Stimulated activated naive CD4-positive, alpha-beta T cell treated with Interleukin-2 at 50 U/mL for 16 hours (primary cell): ENCODE measurements at regions not wholly inside any gene's neighbourhood (a gene's known extent, or its start where the extent isn't known, plus 50 kb on each side); places are given as distances from the start of the nearest gene placed in this dataset.
"Not testable (repeated sequence)": the region's sequence is repeated elsewhere in the genome, so short reads cannot be mapped to it uniquely, and the experiment has no call there.

Experiments
- DNase-seq: peaks from one replicate; lab custom pipeline; 2025; lab: John Stamatoyannopoulos, UW

DNA sequence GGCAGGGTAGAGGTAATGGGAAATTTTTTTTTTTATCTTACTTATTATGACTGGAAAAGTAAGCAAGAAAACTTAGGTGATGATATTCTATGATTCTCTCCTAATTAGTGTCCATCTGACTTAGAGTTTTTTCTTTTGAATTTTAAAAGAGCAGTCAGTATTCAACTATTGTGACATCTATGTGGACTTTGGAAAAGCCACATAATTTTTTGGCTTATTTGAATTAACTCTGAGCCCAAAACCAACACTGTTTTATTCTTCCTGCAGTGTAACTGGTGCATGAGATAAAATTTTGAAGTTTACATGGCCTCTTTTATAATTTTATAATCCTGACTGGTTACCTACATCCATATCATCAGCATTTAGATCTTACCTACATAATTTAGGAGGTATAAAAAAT, 619.7 kb downstream of the EPM2A start:
- no peak for DNase-seq

DNA sequence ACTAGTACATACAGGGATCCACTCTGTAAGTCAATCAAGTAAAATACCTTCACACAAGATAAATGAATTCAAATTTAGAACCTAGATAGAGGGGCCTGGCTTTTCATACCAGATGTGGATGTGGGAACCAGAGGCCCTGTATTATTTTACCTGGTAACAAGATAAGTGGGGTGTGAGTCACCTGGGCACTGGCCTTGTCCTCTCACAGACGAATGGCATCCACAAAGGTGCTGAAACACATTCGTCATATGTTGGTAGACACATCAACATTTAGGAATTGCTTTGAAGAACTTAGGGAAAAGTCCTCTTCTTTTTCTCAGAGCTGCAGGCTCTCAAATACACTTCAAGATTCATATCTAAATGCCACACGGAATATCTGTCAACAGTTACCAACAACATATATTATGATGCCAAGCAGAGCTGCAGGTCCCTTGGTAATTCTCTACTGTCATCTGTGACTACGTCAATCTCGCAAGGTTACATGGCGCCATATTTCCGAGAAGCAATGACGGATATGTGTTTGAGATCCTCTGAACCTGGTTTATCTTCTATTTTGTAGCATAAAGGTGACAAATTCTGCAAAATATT, 618.6 kb downstream of the EPM2A start:
- DNase-seq: no peak

DNA sequence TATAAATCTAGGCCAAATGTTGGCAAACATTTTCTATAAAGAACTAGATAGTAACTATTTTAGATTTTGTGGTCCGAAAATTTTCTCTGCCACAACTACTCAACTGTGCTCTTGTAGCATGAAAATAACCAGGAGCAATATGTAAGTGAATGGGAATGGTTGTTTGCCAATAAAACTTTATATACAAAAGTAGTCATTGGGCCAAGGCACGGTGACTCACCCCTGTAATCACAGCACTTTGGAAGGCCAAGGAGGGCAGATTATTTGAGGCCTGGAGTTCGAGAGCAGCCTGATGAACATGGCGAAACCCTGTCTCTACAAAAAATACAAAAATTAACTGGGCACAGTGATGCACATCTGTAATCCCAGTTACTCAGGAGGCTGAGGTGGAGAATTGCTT, 617.1 kb downstream of the EPM2A start:
- DNase-seq: no peak

DNA sequence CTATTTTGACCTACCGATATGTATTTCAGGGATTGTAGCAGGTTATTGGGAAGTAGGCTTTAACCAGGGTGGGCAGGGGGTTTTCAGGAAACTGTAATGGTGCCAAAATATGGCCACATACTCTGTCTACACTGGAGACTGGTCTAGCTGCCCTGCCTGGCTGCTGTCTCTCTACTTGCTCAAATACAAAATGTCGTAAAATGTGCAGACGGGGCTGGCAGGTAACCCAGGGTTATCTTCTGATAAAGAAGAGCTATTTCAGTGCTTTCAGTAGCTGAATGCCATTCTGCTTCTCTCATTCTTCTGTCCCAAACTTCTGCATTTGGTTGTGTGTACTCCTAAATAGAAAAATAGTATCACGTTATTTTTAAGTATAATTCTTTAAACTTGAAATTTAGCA, 616.2 kb downstream of the EPM2A start:
- no peak for DNase-seq

DNA sequence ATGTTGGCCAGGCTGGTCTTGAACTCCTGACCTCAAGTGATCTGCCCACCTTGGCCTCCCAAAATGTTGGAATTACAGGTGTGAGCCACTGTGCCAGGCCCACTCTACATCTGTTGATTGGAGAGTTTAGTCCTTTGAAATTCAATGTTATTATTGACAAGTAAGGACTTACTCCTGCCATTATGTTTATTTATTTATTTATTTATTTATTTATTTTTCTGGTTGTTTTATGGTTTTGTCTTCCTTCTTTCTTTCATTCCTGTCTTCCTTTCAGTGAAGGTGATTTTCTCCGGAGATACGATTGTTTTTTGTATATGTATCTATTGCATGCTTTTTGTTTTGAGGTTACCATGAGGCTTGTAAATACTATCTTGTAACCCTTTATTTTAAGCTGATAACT, 602.6 kb downstream of the EPM2A start:
- DNase-seq: no peak

DNA sequence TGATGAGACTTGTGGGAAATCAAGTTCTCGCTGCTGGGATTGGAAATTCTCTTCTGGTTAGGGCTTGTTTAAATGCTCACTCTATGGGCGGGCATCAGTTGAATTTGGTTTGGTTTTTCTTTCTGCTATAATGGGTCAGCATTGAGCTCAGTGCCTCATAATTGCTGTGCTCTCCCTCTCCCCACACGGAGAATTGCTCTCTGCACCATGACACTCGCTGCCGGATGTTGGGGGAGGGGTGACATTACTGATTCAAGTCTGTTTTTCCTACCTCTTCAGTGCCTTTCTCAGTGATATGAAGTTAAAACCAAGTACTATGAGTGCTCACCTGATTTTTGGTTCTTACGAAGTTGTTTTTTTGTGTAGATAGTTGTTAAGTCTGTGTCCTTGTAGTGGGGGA, 599.6 kb downstream of the EPM2A start:
- no peak for DNase-seq

DNA sequence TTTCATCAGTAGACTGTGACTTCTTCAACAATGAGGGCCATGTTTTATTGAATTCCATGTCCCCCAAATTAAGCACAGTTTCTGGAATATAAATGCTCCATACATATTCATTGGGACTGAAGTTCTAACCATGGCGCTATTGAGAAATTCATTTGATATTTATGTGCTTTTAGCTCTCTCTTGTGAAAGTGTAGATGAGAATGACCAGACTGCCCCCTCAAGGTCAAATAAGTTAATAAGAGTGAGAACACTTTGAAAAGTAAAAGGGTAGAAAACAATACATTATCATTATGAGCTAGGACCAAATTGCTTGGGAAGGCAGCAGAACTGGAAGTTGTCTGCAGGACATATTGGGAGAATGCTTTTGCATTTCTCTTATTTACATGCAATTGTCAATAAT, 597.9 kb downstream of the EPM2A start:
- no peak for DNase-seq

DNA sequence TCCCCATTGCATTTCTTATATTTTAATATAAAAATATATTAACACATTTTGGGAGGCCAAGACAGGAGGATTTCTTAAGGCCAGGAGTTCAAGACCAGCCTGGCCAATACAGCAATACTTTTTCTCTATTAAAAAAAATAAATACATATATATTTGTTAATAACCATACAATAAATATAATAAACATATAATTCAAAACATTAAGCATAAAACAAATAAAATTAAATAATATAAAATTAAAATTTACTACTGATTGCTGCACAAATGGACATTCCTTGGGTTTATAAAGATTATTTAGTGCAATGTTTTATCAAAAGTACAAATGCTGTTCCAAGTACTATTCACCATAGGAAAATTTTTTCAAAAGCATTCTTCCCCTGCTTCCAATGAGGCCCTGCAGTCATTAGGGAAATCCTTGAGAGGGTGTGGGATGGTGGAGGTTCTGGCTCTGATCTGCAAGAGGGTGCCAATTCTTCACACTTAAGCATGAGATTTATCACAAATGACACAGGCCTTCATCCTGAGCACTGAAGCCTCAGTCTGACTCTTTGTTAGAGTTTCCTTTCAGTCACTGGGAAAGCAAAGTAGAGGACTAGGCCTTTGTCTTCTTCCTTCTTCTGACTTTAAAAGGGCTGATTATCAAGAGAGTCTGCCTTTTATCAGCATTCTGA, 596.7 kb downstream of the EPM2A start:
- DNase-seq: no peak

DNA sequence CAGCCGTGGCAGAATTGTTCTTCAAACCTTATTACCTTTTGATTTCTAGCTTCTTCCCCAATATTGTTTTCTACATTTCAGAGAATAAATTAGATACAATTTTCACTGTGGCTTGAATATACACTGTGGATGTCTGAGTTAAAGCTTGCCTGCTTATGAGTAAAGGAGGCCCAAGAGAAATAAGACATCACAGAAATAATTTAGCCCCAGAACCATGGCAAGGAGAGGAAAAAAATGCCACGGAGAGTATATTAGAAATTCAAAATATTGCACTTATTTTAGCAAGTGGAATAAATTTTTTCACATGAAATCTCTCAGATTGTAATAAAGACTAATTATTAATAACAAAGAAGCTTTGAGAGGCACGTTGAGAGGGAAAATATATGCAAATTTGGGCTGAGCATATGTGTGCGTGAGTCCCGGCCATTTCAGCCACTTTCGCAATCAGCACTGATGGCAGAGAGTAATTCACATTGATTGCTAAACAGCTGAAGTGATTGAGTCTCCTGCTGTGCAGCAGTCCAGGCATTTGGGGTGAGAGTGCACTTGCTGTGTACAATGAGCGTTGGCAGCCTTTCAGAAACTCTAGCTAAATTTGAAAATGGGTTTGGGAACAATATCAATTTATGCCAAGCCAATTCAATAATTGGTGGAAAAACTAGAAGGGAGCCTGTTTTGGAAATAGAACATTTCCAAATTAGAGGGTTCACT, 596.0 kb downstream of the EPM2A start:
- DNase-seq: no peak

DNA sequence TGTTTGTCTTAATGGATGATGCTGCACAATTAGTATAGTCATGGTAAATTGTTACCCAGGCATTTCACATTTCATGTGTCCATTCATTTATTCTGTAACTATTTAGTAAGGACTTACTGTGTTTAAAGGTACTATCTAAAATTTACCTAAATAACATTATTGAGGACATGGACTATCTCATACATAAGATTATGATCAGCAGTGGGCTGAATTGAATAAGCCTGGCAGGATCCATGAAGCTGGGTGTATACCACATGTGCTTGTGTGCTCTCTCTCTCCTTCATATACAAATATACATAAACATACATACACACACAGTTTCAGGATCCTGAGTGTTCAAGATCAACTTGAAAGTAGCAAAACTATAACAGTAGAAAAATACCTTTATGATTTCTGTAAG, 595.4 kb downstream of the EPM2A start:
- DNase-seq: no peak

DNA sequence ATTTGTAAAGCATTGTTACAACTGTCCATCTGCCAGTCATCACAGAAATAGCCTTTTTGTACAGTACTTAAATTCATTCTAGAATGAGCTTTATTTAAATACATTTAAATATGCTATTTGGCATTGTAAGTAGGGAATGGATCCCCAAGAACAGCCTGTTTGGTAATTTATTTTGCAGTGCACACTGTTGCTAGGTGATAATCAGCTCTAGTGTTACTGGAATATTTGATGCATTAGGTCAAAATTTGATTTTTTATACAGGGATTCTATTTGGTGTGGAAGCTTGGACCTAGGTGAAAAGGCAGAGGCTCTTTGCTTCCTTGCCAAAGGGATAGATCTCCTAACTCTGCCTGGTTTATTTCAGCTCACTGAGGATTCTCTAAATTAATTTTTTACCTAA, 593.7 kb downstream of the EPM2A start:
- no peak for DNase-seq

DNA sequence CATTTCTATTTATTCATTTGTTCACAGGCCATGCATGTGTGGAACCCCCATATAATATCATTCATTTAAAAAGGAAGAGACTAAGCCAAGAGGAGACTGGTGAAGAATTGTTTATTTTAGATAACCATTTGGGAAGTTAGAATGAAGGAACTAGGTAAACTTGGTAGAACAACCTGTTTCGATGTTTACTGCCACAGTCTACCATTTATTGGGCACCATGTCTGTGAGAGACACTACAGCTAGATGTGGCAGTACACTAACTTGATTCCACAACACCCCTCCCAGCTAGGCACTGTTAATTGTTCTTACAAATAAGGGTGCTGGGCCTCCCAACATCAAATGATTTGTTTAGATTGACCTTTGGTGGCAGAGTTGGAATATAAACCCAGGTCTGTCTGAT, 592.4 kb downstream of the EPM2A start:
- no peak for DNase-seq

DNA sequence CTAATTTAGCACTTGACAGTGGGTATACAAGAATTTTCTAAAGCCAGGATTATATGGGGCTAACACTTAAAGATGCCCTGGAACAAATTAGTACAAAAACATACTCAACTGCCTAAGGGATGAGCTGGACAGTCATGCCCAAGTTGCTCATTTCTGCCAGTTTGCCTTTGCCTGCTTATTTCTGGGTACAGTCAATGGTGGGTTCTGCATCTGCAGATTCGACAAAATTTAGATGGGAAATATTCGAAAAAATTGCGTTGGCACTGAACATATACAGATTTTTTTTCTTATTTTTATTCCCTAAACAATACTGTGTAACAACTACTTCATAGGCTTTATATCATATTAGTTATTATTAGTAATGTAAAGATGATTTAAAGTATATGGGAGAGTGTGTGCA, 591.9 kb downstream of the EPM2A start:
- DNase-seq: no peak

DNA sequence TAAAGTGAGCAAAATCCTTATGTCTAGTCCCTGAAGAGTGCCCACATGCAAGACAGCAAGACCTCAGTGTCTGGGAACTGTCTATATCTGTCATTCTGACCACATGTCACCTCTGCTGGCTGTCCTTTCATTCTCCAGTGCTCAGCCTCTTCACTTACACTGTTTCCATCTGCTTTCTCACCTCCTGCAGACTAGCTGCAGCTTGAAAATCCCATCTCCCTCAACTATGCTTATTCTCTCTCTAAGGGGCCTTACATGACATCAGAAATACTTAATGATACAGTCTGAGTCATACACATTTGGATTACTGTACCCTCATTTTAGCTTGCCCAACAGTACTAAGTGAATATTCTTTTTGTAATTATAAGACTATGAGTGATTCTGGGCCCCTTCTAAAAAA, 587.8 kb downstream of the EPM2A start:
- no peak for DNase-seq

DNA sequence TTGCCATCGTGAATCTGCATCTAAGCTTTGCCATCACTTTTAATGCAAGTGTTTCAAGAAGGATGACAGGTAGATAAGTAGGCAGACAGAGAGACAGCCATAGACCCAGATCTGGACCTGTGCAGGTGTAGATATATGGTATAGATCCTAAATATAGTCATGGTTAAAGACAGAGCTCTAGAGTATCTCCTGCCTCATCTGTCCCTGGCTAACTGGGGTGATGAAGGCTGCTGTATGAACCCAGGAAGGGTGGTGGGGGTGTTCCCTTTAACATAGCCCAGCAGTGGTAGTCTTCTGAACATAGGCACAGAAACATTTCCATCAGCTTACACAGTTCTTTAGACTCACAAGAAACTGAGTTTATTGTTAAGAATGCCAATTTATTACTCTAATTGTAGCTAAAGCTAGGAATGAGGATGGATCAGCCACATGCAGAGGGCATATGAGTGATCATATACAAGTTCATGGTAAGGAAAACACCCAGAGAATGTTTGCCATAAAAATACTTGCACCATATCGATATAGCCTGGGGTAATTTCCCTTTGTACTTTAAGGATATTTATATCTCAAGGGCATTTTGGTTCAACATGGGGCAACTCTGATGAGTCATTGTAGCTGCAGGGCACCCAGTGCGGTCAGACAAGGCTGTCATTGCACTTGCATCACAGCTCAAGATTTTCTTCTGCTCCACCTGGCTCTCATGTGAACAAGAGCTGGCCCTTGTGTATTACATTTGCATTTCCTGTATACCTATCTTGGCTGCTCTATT, 587.2 kb downstream of the EPM2A start:
- DNase-seq: no peak

DNA sequence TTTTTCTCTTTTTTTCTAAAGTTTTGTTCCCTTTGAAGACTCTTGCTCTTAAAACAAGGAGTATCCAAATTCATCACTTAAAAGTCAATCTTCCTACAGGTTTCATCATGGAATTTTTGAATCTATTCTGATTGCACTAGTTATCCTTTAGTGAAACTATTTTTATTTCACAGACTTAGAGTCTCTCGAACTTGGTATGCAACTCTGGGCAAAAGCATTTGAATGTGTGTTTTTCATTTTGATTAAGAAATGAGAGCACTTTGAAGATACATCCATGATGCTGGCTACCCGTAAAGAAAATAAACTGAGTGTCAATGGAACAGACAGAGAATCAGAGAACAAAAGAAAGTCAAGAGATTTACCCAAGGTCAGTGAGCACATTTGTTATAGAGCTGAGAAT, 586.5 kb downstream of the EPM2A start:
- no peak for DNase-seq

DNA sequence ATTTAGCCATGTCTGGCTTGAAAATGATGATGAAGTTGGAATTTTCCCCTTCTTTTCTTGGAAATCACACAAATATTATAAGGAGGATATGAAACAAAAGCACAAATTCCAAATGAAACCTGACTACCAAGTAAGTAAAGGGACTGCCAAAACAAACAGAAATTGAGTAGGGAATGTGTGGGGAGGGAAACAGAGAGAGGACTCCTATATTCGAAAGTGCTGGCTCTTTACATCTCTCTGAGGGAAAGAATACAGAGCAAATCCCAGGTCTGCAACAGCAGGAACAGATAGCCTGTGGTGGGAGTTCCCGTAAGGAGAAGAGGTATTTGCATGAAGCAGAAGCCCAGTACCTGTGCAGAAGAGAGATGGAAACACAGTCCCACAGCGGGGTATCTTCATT, 583.7 kb downstream of the EPM2A start:
- no peak for DNase-seq

DNA sequence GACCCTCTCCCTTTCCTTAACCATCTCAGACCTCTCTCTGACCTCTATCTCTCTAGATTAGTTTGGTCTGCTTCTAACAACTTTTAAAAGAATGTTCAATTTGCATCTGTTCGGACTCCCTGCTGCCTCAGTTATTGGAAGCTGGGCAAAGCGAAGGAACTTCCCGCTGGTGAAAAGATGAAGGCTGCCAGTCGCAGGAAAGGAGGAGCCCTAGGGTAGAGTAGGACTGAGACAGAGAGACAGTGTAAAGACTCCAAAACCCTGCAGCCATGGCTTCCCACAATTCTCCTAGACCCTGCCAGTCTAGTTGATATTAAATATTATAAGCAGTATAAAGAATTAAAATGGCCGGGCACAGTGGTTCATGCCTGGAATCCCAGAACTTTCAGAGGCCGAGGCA, 581.8 kb downstream of the EPM2A start:
- DNase-seq: no peak

DNA sequence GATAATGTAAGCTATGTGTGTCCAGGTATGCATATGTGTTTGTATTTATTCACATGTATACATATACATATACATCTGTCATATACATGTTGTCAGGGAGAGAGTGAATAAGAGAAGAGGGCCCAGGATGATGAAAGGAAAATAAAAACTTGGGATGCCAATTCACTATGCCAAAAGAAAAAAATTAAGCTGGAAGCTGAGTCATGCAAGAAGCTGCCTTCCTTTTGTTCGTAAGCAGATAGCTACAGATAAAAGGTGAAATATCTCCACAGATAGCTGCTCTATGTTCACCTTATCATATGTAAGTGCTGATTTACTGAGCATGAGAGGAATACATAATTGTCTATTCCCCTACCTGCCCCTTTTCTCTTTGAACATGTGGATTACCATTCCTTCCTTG, 579.9 kb downstream of the EPM2A start:
- DNase-seq: no peak

DNA sequence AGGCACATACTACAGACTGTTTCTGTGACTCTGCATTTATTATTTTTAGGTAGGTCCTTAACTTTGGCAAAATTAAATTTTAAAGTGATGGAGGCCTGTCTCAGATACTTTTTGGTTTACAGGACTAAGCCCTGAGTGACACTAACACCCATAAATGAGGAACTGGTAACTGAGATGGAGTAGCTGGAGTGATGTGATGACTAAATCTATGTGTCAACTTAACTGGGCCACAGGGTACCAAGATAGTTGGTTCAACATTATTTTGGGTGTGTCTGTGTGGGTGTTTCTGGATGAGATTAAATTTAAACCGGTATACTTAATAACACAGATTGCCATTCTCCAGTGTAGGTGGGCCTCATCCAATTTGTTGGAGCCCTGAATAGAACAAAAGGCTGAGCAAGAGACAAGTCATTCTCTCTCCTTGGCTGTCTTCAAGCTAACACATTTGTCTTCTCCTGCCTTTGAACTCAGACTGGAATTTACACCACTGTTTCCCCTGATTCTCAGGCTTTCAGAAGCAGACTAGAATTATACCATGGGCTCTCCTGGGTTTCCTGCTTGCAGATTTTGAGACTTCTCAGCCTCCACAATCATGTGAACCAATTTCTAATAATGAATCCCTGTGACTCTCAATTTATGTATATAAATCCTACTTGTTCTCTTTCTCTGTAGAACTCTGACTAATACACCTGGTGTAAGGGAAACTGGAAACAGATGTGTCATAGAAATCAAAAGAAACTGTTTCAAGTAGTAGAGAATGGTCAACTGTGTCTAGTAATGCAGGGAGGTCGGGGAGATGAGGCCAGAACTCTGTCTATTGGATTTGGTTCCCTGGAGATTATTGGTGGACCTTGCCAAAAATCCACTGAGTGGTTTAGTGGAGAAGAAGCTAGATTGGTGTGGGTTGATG, 579.2 kb downstream of the EPM2A start:
- DNase-seq: no peak

DNA sequence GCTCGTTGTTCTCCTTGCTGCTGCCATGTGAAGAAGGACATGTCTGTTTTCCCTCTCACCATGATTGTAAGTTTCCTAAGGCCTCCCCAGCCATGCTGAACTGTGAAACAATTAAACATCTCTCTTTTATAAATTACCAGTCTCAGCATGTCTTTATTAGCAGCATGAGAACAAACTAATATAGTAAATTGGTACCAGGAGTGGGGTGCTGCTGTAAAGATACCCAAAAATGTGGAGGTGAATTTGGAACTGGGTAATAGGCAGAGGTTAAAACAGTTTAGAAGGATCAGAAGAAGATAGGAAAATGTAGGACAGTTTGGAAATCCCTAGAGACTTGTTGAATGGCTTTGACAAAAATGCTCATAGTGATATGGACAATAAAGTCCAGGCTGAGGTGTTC, 576.7 kb downstream of the EPM2A start:
- not testable (repeated sequence) for DNase-seq

DNA sequence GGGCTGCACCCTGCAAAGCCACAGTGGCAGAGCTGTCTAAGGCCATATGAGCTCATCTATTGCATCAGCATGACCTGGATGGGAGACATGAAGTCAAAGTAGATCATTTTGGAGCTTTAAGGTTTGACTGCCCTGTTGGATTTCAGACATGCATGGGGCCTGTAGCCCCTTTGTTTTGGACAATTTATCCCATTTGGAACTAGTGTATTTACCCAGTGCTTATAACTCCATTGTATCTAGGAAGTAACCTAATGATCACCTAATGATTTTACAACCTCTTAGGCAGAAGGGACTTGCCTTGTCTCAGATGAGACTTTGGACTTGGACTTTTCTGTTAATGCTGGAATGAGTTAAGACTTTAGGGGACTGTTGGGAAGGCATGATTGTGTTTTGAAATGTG, 575.4 kb downstream of the EPM2A start:
- no peak for DNase-seq
